Fibroblast of lung (primary cell): ENCODE measurements at regions not wholly inside any gene's neighbourhood (a gene's known extent, or its start where the extent isn't known, plus 50 kb on each side); places are given as distances from the start of the nearest gene placed in this dataset.

Source experiments
- CTCF ChIP-seq, 2 donors: IDR thresholded peaks in 1 of 2; conservative IDR thresholded peaks in 1 of 2; 1 replicate in 1 of 2; 2 replicates in 1 of 2; pipeline ENCODE4 v1.5.1; 2011 to 2012; ENCODE audit warnings: low read length in 2 of 2, control low read depth in 1 of 2, inconsistent platforms in 1 of 2, low read depth in 1 of 2, mild to moderate bottlenecking in 1 of 2
- EZH2 ChIP-seq: IDR thresholded peaks from 2 replicates; pipeline ENCODE4 v1.5.1; 2012; ENCODE audit warnings: low read length, control low read depth, mild to moderate bottlenecking; ENCODE audit errors: missing control alignments

GRCh38 chr1:222288053-222288452 lies 259.9 kb downstream of the HHIPL2 start:
- no peak for TF ChIP-seq EZH2
- TF ChIP-seq CTCF (conservative IDR thresholded peaks at IDR 0.05 in 1 of 2, IDR thresholded peaks at IDR 0.05 in 1 of 2; ENCODE audit: low read depth in 1 of 2, low read length in 2 of 2), result no peak
